ENCODE measurements at regions not wholly inside any gene's neighbourhood (a gene's known extent, or its start where the extent isn't known, plus 50 kb on each side); places are given as distances from the start of the nearest gene placed in this dataset.

DNA sequence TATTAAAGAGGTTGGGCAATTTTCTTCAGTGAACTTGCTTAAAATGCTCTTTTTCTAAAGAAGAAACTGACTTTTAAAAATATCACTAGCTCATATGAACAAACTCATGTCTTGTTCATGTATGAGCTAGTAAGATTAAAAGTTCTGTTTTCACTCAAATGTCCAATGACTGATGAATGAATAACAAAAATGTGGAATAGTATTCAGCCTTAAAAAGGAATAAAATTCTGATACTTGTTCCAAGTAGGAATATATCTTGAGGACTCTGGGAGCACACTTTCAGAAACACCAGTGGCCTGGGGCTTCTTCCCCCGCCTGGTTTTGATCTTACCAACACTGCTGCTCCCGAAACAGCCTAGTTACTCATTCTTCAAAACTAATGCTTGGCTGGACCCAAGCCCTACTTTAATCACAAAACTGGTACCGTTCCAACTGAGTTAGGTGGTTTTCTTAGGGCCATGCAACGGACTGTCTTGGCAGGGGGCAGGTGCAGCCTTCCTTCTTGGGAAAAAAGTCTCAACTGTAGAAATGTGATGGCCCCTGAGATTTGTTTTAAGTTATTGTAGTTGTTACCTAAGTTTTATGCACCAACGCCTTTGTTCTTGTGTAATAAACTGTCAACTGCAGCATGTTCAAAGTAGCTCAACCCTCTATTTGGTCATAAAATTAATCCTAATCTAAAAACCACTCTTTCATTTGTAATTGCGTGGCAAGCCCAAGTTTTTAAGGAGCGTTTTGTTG, 116.0 kb downstream of the ETS2 start:
- Histone ChIP-seq H3K9me3 (no peaks in the 10 kb centered on the region), H3K36me3 (no peaks in the 10 kb centered on the region), H3K27me3 (no peaks in the 10 kb centered on the region), H3K4me3 (no peak overlapping the region), H3K4me1 (peaks cover 0 to 28% (median 19%) of the 10 kb centered on the region in 4 donors), H3K27ac (peak overlapping the region; percentile 54 to 77 (median 66))
- no peak for DNase-seq (ENCODE audit: low spot score in 2 of 2)
- TF ChIP-seq, protein P1, sequence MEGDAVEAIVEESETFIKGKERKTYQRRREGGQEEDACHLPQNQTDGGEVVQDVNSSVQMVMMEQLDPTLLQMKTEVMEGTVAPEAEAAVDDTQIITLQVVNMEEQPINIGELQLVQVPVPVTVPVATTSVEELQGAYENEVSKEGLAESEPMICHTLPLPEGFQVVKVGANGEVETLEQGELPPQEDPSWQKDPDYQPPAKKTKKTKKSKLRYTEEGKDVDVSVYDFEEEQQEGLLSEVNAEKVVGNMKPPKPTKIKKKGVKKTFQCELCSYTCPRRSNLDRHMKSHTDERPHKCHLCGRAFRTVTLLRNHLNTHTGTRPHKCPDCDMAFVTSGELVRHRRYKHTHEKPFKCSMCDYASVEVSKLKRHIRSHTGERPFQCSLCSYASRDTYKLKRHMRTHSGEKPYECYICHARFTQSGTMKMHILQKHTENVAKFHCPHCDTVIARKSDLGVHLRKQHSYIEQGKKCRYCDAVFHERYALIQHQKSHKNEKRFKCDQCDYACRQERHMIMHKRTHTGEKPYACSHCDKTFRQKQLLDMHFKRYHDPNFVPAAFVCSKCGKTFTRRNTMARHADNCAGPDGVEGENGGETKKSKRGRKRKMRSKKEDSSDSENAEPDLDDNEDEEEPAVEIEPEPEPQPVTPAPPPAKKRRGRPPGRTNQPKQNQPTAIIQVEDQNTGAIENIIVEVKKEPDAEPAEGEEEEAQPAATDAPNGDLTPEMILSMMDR (IDR thresholded peaks at IDR 0.05): no peak
- TF ChIP-seq POLR2A (IDR thresholded peaks at IDR 0.05): no peak
- 69 to 70% methylated on average over 7 of the region's 7 CpGs for WGBS, 2 donors

GRCh38 chr21:38920631-38921398, 115.1 kb downstream of the ETS2 start:
- TF ChIP-seq, protein P1 (IDR thresholded peaks at IDR 0.05): no peak
- TF ChIP-seq POLR2A (IDR thresholded peaks at IDR 0.05) (no peak), EP300 (IDR thresholded peaks at IDR 0.05) (no peak)
- no peaks in the 10 kb centered on the region for H3K27me3 ChIP-seq
- H3K27ac ChIP-seq: peak overlapping the region; percentile 54 to 77 (median 65)
- DNase-seq (ENCODE audit: low spot score in 2 of 2): no peak
- no peaks in the 10 kb centered on the region for H3K36me3 ChIP-seq
- peaks cover 0 to 21% (median 16%) of the 10 kb centered on the region in 4 donors for H3K4me1 ChIP-seq
- H3K4me3 ChIP-seq: no peak overlapping the region
- WGBS, 2 donors: 22 to 32% methylated on average over 8 of the region's 8 CpGs
- no peaks in the 10 kb centered on the region for H3K9me3 ChIP-seq

DNA sequence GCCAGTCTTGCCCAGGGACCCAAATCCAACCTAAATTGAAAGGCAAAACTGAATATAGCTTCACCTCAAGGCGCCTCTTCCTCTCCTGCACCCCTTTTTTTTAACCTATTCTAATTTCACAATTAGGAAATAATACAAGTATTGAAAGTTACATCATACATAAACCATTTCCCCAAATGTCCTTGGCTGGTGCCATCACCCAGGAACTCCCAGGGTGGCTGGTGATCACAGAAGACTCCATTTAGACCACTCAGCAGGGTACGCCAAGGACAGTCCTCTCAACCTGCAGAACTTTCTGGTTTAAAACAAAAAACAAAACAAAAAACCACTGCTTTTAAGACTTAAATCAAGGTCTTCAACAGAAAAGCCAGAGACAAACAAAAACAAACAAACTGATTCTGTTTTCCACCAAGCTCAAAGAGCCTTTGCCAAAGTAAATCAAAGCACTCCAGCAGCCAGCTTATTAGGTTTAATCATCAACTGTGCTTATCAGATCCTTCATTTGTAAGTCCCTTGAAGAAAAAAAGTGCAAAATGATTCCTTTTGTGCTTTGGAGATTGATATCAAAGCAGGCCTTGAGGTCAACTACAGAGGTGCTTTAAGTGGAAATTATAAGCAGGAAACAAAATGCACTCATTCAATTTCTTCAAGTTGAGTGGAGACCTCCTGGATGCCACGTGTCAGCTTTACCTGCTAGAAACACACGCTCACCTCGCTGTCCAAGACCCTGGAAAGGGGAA, 113.0 kb downstream of the ETS2 start:
- TF ChIP-seq, protein P1 (IDR thresholded peaks at IDR 0.05): no peak
- TF ChIP-seq POLR2A (IDR thresholded peaks at IDR 0.05): no peak
- no peak for TF ChIP-seq EP300 (IDR thresholded peaks at IDR 0.05)
- Histone ChIP-seq H3K4me3 (no peak overlapping the region), H3K27ac (peak overlapping the region in 1 of 4 donors; percentile 72), H3K9me3 (no peaks in the 10 kb centered on the region), H3K27me3 (no peaks in the 10 kb centered on the region), H3K36me3 (no peaks in the 10 kb centered on the region), H3K4me1 (peaks cover 0 to 20% (median 16%) of the 10 kb centered on the region in 4 donors)
- WGBS, 2 donors: 81 to 84% methylated on average over 5 of the region's 5 CpGs
- no peak for DNase-seq (ENCODE audit: low spot score in 2 of 2)

GRCh38 chr21:38917043-38917774, 111.5 kb downstream of the ETS2 start:
- H3K27me3 ChIP-seq: no peaks in the 10 kb centered on the region
- 78 to 79% methylated on average over 12 of the region's 12 CpGs for WGBS, 2 donors
- H3K9me3 ChIP-seq: no peaks in the 10 kb centered on the region
- no peaks in the 10 kb centered on the region for H3K36me3 ChIP-seq
- peak overlapping the region in 1 of 4 donors; percentile 6 for H3K27ac ChIP-seq
- DNase-seq (ENCODE audit: low spot score in 2 of 2): no peak
- H3K4me3 ChIP-seq: no peak overlapping the region
- TF ChIP-seq EP300 (IDR thresholded peaks at IDR 0.05) (no peak), POLR2A (IDR thresholded peaks at IDR 0.05) (no peak)
- TF ChIP-seq, protein P1 (IDR thresholded peaks at IDR 0.05): no peak
- H3K4me1 ChIP-seq: peaks cover 0 to 34% (median 25%) of the 10 kb centered on the region in 4 donors
